Endothelial cell of umbilical vein (primary cell): ENCODE measurements at regions not wholly inside any gene's neighbourhood (a gene's known extent, or its start where the extent isn't known, plus 50 kb on each side); places are given as distances from the start of the nearest gene placed in this dataset.

Source experiments
- CTCF ChIP-seq, 2 donors: IDR thresholded peaks; 1 replicate in 1 of 2; 2 replicates in 1 of 2; pipeline ENCODE4 v1.5.1; 2011; ENCODE audit warnings: low read length in 2 of 2, mild to moderate bottlenecking in 2 of 2, moderate library complexity in 2 of 2, control low read depth in 1 of 2, inconsistent platforms in 1 of 2, low read depth in 1 of 2; ENCODE audit not compliant: insufficient read depth in 1 of 2; ENCODE audit errors: extremely low read depth in 1 of 2
- EZH2 ChIP-seq: IDR thresholded peaks from 2 replicates; pipeline ENCODE4 v1.6.1; 2012; ENCODE audit warnings: borderline replicate concordance, low read depth, mild to moderate bottlenecking, moderate library complexity, low read length, inconsistent platforms; ENCODE audit not compliant: severe bottlenecking
- JUN ChIP-seq: IDR thresholded peaks from 2 replicates; pipeline ENCODE4 v1.6.1; 2011; ENCODE audit warnings: borderline replicate concordance, low read depth; ENCODE audit not compliant: insufficient read length, insufficient read depth
- MAX ChIP-seq: IDR thresholded peaks from 2 replicates; pipeline ENCODE4 v1.6.1; 2011; ENCODE audit not compliant: insufficient read depth, insufficient read length
- POLR2A ChIP-seq: IDR thresholded peaks from 2 replicates; pipeline ENCODE4 v1.6.1; 2012; ENCODE audit warnings: low read depth, mild to moderate bottlenecking, control low read depth, low read length
- POLR2AphosphoS5 ChIP-seq: IDR thresholded peaks from 2 replicates; pipeline ENCODE4 v1.6.1; 2012; ENCODE audit warnings: low read depth, mild to moderate bottlenecking, control low read depth, low read length, moderate library complexity; ENCODE audit not compliant: insufficient read depth

- TF ChIP-seq CTCF (IDR thresholded peaks at IDR 0.05; ENCODE audit: extremely low read depth in 1 of 2, insufficient read depth in 1 of 2, low read depth in 1 of 2, low read length in 2 of 2) (no peak), POLR2A (no peak), MAX (no peak), JUN (no peak), POLR2AphosphoS5 (no peak), EZH2 (no peak)
Measured at GRCh38 chr3:159741281-159741680, 247.4 kb upstream of the IL12A start.
